ENCODE measurements at regions not wholly inside any gene's neighbourhood (a gene's known extent, or its start where the extent isn't known, plus 50 kb on each side); places are given as distances from the start of the nearest gene placed in this dataset.

GRCh38 chr11:100441086-100441485, 246.0 kb upstream of the ARHGAP42 start:
- no peak for TF ChIP-seq NR2C2 (CRISPR knock-in tag; IDR thresholded peaks at IDR 0.05; ENCODE audit: borderline replicate concordance)
- no peak for TF ChIP-seq ZNF431 (CRISPR knock-in tag; IDR thresholded peaks at IDR 0.05; ENCODE audit: borderline replicate concordance, low read depth)
- no peak for TF ChIP-seq ZZZ3 (CRISPR knock-in tag; IDR thresholded peaks at IDR 0.05; ENCODE audit: borderline replicate concordance)
